HG02981 (cell line): ENCODE measurements at regions not wholly inside any gene's neighbourhood (a gene's known extent, or its start where the extent isn't known, plus 50 kb on each side); places are given as distances from the start of the nearest gene placed in this dataset.
"Not testable (repeated sequence)": the region's sequence is repeated elsewhere in the genome, so short reads cannot be mapped to it uniquely, and the experiment has no call there.

ENCODE experiments used
- ATAC-seq: cut with Tn5 transposase; IDR thresholded peaks from one replicate; pipeline ENCODE4 v1.9.1; 2021; ENCODE audit warnings: mild to moderate bottlenecking, moderate library complexity; ENCODE audit not compliant: unreplicated experiment

DNA sequence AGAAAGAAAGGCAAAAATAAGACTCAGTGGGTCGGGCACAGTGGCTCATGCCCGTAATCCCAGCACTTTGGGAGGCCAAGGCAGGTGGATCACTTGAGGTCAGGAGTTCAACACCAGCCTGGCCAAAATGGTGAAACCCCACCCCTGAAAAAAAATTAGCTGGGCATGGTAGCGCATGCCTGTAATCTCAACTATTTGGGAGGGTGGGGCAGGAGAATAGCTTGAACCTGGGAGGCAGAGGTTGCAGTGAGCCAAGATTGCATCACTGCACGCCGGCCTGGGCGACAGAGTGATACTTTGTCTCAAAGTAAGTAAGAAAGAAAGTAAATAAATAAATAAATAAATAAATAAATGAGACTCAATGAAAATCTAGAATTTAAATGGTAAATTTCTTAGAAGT lies 145.9 kb upstream of the KRR1 start:
- ATAC-seq = not testable (repeated sequence)

DNA sequence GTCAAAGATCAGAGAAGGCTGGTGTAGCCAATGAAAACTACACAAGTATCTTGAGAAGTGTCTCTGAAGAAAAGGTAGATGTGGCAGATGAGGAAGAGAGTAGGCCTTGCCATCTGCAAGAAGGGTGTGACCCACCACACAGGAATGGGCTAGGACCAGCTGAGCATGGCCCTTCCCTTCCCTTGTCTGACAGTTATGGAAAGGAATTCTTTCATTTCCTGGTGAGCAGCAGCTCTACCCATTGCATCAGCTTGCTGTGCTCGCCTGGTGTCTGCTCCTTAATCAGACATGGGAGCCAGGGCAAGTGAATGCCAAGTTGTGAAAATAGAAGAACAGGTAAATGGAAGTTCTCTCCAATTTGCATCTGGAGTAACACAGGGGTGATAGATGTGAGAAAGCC lies 145.2 kb upstream of the KRR1 start:
- no peak for ATAC-seq

DNA sequence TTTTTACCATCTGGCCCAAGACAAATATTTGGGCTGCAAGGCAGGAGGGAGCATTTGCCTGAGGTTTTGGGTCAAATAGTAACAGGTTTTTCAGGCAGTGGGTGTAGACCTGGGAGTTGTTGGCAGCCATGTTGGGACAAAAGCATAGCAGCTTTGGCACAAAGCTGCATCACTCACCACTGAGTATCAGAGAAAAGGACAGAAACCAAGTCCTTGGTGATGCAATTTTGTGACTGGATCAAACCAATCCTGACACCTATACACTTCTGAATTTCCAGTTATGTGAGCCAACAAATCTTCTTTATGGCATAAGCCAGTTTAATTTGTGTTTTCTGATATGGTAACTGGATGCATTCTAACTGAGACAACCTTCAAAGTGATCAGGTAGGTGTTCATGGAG lies 144.8 kb upstream of the KRR1 start:
- ATAC-seq = no peak

DNA sequence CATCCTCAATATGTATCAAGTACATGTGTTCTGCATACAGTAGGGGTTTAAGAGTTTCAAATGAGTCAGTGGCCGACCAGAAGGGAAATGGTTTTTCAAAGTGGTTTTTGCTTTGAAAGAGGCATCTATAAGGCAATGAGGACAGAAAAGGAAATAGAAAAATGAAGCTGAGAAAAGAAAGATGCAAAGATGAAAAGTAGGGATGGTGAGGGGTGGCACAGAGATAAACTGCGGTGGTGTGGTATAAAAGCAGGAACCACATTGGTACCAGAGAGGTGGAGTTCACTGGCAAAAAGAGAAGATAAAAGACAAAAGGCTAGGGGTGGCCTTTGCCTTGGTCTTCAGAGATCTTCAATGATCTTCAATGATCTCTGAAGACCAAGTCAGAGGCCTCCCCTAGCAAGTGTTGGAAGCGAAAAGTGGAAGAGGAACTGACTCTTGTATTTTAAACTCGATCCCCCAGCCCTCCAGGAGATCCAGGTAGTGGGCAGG lies 144.0 kb upstream of the KRR1 start:
- ATAC-seq = peak; percentile 51

DNA sequence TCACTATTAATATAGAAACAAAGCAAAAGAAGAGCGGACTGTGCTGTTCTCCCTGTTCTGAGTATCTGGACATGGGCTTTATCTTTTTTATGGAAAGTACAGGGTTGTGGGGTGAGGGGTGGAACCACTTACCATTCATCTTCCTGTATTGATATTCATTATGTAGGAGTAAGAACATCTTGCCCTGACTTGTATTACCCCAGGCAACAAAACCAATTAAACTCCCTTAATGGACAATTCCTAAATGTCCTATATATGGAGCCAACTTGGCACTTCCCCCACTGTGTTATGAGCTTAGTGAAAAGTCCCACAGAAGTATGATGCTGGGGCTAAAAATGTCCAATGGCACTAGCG lies 139.9 kb upstream of the KRR1 start:
- ATAC-seq = no peak

DNA sequence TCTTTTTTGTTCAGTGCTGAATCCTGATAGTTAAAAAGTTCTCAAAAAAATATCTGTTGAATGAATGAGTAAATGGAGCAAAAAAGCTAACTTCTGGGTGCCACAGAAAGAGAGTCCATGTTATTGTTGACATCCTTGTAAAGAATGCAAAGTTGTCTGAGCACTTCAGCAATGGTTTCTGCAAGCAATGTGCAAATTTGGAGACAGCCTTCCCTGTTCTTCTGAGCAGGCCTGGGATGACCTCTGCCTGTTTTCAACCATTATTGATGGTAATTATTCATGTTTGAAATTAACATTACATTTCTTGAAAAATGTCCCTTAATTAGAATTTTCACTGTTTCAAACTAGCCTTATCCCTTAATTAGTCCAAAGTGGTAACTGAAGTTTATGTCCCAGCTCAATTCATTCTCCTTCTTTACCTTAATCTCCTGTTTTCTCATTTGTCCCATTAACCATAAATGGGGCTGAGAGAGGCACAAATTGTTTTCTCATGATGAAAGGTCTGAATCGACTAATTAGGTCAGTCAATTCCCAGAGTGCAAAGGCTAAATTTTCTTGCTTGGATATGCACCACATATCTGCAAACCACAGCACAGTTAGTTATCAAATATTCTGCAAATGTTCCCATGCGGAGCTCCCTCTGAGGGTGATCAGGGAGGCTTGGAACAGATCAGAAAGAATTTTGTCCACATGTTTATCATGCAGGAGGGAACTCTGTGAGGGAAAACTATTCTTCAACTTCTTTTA lies 139.4 kb upstream of the KRR1 start:
- no peak for ATAC-seq

DNA sequence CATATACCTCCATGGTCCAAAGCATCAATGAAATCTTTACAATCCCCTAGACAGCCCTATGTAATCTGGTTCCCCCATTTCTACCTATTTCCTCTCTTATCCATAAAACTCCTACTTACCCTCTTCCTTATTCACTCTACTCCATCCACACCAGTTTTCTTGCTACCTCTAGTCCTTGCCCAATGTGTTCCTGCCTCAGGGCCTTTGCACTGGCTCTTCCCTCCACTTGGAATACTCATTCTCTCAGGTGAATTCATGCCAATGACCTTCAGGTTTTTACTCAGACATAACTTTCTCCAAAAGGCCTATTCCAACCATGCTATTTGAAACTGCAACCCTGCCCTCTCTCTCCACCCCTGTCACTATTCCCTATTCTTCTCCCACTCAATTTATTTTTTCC lies 138.7 kb upstream of the KRR1 start:
- no peak for ATAC-seq

DNA sequence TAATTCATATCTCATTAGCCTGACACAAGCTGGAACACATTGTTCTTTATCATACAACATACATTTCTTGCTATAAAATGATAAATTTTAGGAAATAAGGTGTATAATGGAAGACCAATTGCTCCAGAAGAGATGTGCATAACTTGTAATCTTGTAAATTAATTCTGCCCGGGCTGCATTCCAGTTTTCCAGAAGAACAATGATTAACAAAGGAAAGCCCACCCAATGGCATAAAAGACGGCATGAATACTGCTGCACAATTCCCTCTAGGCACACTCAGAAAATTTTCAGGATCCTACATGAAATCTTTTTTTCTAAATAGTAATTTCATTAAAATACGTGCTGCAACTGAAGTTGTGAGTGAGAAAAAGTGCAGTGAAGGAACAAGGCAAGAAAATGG lies 137.4 kb upstream of the KRR1 start:
- no peak for ATAC-seq

DNA sequence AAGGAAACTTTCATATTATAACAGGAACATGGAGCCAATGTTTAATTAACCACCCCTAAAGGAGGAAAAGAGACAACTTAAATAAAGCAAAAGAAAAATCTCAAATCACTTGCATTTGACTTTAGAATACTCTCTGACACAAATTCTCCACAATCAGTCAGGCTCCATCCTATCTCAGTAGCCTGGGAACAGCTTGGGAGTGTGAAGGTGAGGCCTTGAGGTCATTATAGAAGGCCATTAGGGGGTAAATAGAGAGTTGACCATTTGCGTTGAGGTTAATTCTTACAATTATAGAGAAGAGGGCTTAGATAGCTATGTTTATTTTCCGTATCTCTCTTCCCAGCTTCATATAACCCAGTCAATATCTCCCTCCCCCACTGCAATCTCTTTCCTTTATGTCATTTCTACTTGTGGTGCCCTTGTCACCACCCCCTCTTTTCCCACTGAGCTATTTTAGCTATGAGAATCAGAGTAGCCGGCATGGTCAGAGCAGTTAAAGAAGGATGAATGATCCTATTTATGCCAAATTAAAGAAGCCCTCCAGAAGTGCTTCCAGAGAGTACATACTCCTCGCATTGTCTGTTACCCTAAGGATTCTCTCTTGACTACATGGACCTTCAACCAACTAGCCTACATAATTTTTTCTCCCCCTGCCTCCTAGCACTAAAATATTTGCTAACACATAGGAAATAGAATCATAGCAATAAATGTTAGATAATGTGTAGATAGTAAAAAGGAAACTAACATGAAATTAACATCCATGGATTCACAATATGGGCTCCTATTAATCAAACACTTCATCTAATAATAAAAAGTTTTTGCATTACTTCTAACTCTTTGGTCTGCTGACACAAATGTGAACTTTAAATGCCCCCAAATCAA lies 135.2 kb upstream of the KRR1 start:
- no peak for ATAC-seq

DNA sequence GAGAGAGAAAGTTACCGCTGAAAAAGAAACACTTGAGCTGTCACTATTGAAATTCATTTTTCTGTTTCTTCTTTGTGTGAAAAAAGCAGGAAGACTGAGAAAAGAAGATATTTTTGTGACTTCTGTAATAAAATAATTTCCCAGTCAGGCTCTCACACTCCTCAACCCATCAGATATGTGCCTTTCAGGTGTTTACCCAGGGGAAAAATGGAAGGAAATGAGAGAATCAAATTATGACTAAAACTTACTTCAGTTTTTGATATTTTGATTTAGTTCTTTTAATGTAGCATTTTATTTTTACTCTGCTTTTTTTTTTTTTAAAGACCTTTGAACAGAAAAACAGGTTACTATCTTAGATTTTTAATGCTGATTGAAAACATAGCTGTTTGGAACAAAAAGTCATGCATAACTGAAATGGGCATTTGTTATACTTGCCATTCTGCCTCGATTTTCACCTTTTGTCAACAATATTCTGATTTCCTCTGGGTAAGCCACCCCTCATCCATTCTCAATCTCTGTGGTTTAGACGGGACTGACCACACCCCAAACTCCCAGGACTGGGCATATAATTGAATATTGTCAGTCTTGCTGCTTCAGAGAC lies 133.2 kb upstream of the KRR1 start:
- no peak for ATAC-seq

DNA sequence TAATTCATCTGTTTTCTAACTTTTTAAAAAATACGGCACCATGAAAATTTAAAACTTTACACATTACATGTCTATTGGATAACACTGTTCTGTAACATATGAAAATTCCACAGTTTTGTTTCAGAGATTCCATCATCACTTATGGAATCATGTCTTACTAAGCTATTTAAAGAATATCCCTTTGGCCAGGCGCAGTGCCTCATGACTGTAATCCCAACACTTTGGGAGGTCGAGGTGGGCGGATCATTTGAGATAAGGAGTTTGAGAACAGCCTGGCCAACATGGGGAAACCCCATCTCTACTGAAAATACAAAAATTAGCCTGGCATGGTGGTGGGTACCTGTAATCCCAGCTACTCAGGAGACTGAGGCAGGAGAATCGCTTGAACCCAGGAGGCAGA lies 131.7 kb upstream of the KRR1 start:
- ATAC-seq = not testable (repeated sequence)

DNA sequence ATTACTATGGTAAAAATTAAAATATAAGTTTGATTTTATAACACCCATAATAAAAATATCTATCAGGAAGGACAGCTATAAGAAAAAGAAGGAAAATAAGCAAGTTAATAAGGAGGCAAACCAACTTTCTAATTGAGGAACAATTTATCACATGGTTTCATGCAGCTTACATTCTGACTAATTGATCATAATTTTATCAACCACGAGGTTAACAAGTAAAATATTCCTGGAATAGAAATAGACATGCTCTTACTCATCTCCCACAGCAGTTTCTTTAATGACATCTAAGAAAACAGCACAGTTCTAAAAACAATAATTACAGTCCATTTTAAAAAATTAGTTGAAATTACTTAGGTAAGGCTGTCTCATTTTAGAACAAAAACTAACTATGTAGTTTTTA lies 130.8 kb upstream of the KRR1 start:
- ATAC-seq = no peak

DNA sequence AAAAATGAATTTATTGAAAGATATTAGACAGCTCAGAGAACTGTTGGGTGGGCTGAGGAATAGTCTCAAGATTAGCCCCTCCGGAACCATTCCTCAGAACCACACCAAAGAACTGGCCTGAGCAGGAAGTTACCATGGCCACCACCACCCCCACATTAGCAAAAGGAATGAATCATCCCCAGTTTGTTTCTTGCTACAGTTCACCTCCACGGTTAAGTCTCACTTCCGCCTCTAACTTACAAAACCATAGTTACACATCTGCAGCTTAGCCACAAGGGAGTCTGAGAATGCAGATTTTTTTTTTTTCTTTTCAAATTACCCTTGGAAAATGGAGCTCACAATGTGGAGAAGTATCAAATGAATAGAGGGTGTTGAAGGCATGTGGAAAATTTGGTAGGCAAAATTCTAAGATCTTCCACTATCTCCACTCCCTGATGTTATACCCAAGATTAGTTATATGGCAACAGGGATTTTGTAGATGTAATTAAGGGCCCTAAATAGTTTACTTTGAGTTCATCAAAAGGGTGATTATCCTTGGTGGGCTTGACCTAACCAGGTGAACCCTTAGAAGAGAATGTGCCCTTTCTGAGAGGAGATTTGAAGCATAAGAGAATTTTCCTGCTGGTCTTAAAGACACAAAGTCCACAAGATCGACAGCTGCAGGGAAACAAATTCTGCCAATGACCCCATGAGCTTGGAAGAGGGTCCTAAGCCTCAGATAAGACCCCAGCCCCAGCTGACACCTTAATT lies 129.8 kb upstream of the KRR1 start:
- ATAC-seq = peak; percentile 97

DNA sequence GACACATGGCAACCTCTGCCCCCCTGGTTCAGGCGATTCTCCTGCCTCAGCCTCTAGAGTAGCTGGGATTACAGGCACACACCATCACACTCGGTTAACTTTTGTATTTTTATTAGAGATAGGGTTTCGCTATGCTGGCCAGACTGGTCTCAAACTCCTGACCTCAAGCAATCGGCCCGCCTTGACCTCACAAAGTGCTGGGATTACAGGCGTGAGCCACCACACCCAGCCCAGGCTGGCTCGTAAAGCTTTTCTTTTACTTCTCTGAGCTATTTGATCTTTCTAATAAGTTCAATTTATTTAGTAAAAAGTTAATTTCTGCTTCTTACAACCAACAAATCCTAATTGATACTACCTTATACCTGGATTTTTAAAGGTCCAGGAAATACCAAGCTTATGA lies 127.4 kb upstream of the KRR1 start:
- ATAC-seq = no peak

DNA sequence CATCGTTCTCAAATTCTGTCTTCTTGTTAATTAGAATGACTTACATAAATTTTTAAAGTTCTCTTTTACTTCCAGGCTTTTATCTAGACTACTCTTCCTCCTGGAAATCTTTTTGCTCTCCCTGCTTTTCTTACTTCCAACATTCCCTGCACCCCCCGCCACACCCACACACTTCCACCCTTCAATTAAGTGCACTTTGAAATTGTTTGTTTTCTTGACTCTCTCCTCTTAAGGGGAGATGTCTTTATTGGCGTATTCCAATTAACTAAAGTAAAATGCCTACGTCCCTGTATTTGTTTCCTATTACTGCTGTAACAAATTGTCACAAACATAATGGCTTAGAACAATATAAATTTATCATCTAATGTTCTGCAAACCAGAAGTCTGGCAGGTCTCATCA lies 125.2 kb upstream of the KRR1 start:
- ATAC-seq = no peak

DNA sequence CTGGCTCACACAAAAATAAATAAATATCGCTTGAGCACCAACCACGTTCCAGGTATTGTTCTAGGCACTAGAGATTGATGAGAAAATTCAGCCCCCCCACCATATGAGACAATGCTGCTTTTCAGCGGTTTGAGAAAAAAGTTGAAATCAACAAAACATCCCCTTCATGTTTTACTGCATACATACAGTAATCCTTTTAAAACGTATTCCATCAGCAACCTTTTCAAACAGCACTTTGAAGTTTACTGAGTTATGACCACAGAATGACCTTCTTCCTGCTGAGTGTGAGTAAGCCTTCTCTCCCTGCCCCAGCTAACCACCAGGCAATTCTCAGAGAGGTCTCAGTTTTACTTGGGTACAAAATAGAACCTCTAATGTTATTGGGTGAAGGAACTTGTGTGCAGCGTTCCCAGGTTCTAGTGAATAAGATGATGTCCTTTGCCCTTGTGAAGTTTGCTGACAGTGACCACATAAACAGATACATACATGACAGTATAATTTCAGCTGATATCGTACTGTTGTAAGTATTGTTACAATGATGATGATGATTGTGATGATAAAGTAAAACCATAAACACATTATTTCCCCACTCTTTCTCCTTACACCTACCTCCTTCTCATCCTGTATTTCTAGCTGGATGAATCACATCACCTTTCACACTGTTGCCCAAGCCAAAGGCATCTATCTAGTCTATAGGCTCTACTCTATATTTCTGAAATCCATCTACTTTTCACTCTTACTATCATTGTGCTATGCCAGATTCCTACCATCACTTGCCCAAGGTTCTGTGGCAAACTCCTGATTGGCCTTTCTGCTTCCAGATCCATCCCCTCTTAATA lies 124.4 kb upstream of the KRR1 start:
- ATAC-seq = no peak

DNA sequence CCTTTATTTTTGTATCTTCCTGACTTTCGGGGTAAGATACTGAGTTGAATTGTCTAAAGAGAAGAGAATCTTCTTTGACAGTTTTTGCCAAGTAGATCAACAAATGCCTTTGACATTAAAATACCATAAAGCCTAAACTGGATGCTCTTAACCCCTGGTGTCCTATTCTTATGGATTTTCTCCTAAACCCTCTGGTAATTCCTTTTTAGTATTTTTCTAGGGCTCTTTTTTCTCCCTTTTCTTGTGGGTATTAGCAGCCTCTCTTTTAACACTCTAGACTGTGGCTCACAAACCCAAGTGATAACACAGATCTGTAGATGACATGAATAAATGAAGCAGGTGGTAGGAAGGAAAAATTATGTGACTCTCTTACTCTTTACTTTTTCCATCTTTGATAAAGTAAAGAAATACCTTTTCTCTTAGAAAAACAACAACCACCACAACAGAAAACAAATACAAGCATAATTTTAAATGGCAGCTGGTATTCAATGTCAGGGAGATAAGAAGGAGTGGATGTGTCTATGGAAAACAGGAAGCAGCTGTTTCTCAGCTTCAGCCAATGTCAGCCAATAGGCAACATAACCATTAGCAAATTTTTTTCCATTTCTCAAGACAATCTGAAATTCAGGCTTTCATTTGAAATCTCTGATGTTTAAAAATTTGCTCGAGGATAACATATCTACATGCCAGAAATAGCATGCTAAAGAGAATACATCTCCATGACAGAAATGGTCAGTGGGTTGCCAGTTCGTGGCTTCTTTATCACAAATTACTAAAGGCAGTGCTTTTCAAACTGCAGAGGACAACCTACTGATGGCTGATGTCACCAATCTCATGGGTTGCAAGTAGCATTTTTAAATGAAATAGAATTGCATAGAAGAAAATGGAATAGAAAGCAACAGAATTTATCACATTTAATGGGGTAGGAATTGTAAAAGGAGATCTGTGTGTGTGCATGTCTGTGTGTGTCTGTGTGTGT lies 123.1 kb upstream of the KRR1 start:
- no peak for ATAC-seq

DNA sequence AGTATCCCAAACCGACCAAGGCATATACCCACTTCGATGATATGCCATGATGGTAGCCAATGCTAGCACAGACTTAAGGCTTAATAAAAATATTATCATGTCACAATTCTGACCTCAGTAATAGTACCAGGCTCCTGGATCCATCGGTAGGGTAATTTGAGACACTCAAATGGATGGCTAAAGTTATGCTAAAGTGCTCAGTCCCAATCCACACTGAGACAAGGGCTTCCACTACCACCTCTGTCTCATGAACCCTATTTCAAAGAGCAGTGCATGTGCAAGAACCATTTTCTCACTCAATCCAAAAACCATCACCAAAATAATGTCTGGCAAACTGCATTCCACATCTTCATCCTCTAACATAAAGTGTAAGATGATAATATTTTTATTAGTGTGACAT lies 122.4 kb upstream of the KRR1 start:
- ATAC-seq = no peak

DNA sequence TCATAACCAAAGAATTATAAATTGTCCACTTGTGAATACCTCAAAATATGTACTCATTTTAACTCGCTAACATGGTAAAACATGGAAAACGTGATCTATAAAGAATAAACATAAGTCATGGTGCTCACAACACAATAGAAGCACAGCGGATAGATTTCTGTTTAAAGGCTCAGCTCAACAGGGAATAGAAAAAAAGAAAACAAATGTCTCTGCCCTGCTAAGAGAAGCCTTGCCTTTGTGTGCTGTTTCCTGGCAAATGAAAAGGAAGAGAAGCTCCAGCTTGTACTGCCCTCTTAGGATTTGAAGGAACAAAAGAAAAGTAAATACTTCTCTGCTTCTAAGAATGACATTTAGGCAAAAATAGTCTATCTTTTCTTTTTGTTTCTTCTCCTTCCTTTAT lies 121.0 kb upstream of the KRR1 start:
- no peak for ATAC-seq
